GM23338 (cell line): ENCODE measurements at regions not wholly inside any gene's neighbourhood (a gene's known extent, or its start where the extent isn't known, plus 50 kb on each side); places are given as distances from the start of the nearest gene placed in this dataset.

Experiments used
- EZH2 ChIP-seq: fragments of 200-600 bp; sonication (generic); IDR thresholded peaks from one replicate; pipeline ENCODE4 v1.8.0; 2017; ENCODE audit warnings: antibody characterized with exemption, mild to moderate bottlenecking, low read depth; ENCODE audit not compliant: unreplicated experiment
- EZH2phosphoT487 ChIP-seq: fragments of 200-600 bp; sonication (generic); IDR thresholded peaks from one replicate; pipeline ENCODE4 v1.8.1; 2018; ENCODE audit warnings: antibody characterized with exemption; ENCODE audit not compliant: unreplicated experiment
- POLR2AphosphoS5 ChIP-seq: IDR thresholded peaks from 2 replicates; pipeline ENCODE4 v1.6.1; 2016; ENCODE audit warnings: antibody characterized with exemption, low read depth
- TF ChIP-seq, protein P1 (sequence below), 2 experiments: fragments of 200-600 bp in 1 of 2; sonication (generic) in 1 of 2; conservative IDR thresholded peaks; 2 replicates each; pipeline versions ENCODE4 v1.5.1 to v1.6.1; 2016 to 2017; ENCODE audit warnings: antibody characterized with exemption in 2 of 2, low read depth in 2 of 2, mild to moderate bottlenecking in 2 of 2, moderate library complexity in 1 of 2
- TF ChIP-seq, protein P2 (sequence below): IDR thresholded peaks from 2 replicates; pipeline ENCODE4 v1.6.1; 2016; ENCODE audit warnings: antibody characterized with exemption
- TF ChIP-seq, protein P3 (sequence below): IDR thresholded peaks from one replicate; pipeline ENCODE4 v1.6.1; 2018; ENCODE audit warnings: antibody characterized with exemption; ENCODE audit not compliant: unreplicated experiment

DNA sequence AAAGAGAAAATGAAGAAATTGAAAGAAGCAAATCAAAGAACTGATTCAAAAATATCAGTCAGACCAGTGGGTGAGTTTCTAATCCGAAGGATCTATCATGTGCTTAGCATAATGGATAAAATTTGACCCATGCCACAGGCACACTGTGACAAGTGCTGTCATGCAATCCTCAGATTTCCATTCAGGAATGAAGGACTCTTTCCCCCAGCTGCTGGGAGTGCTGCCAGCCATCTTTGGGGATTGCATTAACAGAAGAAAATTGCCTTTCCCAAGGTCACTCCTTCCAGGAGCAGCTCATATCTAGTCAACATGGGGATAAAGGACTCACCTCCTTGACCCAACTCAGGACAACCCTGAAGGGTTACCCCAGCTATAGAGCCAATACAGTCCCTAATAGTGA, 316.7 kb upstream of the TBX18 start:
- TF ChIP-seq, protein P1, sequence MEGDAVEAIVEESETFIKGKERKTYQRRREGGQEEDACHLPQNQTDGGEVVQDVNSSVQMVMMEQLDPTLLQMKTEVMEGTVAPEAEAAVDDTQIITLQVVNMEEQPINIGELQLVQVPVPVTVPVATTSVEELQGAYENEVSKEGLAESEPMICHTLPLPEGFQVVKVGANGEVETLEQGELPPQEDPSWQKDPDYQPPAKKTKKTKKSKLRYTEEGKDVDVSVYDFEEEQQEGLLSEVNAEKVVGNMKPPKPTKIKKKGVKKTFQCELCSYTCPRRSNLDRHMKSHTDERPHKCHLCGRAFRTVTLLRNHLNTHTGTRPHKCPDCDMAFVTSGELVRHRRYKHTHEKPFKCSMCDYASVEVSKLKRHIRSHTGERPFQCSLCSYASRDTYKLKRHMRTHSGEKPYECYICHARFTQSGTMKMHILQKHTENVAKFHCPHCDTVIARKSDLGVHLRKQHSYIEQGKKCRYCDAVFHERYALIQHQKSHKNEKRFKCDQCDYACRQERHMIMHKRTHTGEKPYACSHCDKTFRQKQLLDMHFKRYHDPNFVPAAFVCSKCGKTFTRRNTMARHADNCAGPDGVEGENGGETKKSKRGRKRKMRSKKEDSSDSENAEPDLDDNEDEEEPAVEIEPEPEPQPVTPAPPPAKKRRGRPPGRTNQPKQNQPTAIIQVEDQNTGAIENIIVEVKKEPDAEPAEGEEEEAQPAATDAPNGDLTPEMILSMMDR (conservative IDR thresholded peaks at IDR 0.05; ENCODE audit: low read depth in 2 of 2) = no peak
- TF ChIP-seq EZH2 (no peak), EZH2phosphoT487 (no peak), POLR2AphosphoS5 (no peak)
- TF ChIP-seq, protein P2, sequence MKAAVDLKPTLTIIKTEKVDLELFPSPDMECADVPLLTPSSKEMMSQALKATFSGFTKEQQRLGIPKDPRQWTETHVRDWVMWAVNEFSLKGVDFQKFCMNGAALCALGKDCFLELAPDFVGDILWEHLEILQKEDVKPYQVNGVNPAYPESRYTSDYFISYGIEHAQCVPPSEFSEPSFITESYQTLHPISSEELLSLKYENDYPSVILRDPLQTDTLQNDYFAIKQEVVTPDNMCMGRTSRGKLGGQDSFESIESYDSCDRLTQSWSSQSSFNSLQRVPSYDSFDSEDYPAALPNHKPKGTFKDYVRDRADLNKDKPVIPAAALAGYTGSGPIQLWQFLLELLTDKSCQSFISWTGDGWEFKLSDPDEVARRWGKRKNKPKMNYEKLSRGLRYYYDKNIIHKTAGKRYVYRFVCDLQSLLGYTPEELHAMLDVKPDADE = no peak
- TF ChIP-seq, protein P3, sequence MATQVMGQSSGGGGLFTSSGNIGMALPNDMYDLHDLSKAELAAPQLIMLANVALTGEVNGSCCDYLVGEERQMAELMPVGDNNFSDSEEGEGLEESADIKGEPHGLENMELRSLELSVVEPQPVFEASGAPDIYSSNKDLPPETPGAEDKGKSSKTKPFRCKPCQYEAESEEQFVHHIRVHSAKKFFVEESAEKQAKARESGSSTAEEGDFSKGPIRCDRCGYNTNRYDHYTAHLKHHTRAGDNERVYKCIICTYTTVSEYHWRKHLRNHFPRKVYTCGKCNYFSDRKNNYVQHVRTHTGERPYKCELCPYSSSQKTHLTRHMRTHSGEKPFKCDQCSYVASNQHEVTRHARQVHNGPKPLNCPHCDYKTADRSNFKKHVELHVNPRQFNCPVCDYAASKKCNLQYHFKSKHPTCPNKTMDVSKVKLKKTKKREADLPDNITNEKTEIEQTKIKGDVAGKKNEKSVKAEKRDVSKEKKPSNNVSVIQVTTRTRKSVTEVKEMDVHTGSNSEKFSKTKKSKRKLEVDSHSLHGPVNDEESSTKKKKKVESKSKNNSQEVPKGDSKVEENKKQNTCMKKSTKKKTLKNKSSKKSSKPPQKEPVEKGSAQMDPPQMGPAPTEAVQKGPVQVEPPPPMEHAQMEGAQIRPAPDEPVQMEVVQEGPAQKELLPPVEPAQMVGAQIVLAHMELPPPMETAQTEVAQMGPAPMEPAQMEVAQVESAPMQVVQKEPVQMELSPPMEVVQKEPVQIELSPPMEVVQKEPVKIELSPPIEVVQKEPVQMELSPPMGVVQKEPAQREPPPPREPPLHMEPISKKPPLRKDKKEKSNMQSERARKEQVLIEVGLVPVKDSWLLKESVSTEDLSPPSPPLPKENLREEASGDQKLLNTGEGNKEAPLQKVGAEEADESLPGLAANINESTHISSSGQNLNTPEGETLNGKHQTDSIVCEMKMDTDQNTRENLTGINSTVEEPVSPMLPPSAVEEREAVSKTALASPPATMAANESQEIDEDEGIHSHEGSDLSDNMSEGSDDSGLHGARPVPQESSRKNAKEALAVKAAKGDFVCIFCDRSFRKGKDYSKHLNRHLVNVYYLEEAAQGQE = no peak
